H9 (cell line): ENCODE measurements at regions not wholly inside any gene's neighbourhood (a gene's known extent, or its start where the extent isn't known, plus 50 kb on each side); places are given as distances from the start of the nearest gene placed in this dataset.

Source experiments
- DNase-seq: peaks from one replicate; pipeline ENCODE4 v3.0.0-alpha.2; 2017
- H2AFZ ChIP-seq: one replicate; pipeline ENCODE4 v1.6.1; 2013; ENCODE audit warnings: mild to moderate bottlenecking, low read length, control low read depth, moderate library complexity
- H2AK5ac ChIP-seq: 2 replicates; pipeline ENCODE4 v1.6.1; 2013; ENCODE audit warnings: low read length, control low read depth, mixed read lengths; ENCODE audit not compliant: insufficient read length
- H2BK120ac ChIP-seq: one replicate; pipeline ENCODE4 v1.6.1; 2013; ENCODE audit warnings: low read depth, mild to moderate bottlenecking, low read length, control low read depth, inconsistent platforms; ENCODE audit not compliant: poor library complexity, severe bottlenecking
- H2BK12ac ChIP-seq: 2 replicates; pipeline ENCODE4 v1.6.1; 2013; ENCODE audit warnings: low read length, control low read depth, mixed read lengths, low read depth; ENCODE audit not compliant: insufficient read length
- H2BK15ac ChIP-seq: 2 replicates; pipeline ENCODE4 v1.6.1; 2013; ENCODE audit warnings: low read depth, low read length, control low read depth
- H2BK20ac ChIP-seq: one replicate; pipeline ENCODE4 v1.6.1; 2013; ENCODE audit warnings: low read depth, mild to moderate bottlenecking, low read length, control low read depth, inconsistent platforms; ENCODE audit not compliant: poor library complexity, severe bottlenecking
- H2BK5ac ChIP-seq: 2 replicates; pipeline ENCODE4 v1.6.1; 2013; ENCODE audit warnings: low read length, control low read depth, mixed read lengths; ENCODE audit not compliant: insufficient read length
- H3K14ac ChIP-seq: 2 replicates; pipeline ENCODE4 v1.6.1; 2013; ENCODE audit warnings: low read length, control low read depth; ENCODE audit not compliant: insufficient read depth
- H3K18ac ChIP-seq: 2 replicates; pipeline ENCODE4 v1.6.1; 2013; ENCODE audit warnings: low read depth, mild to moderate bottlenecking, mixed read lengths, low read length, control low read depth; ENCODE audit not compliant: insufficient read length
- H3K23ac ChIP-seq: 2 replicates; pipeline ENCODE4 v1.6.1; 2013; ENCODE audit warnings: low read length, control low read depth, mixed read lengths, low read depth; ENCODE audit not compliant: insufficient read length
- H3K23me2 ChIP-seq: 2 replicates; pipeline ENCODE4 v1.6.1; 2013; ENCODE audit warnings: low read depth, mild to moderate bottlenecking, mixed read lengths, low read length, control low read depth; ENCODE audit not compliant: insufficient read length, poor library complexity, severe bottlenecking
- H3K27ac ChIP-seq: 2 replicates; pipeline ENCODE4 v1.5.1; 2013; ENCODE audit warnings: low read length, control low read depth, mixed read lengths, low read depth; ENCODE audit not compliant: insufficient read length
- H3K27me3 ChIP-seq: 2 replicates; pipeline ENCODE4 v1.6.1; 2013; ENCODE audit warnings: low read length, control low read depth, inconsistent platforms; ENCODE audit not compliant: insufficient read depth
- H3K4ac ChIP-seq: 2 replicates; pipeline ENCODE4 v1.6.1; 2013; ENCODE audit warnings: low read depth, mild to moderate bottlenecking, control low read depth, inconsistent platforms, low read length, moderate library complexity
- H3K4me1 ChIP-seq: 2 replicates; pipeline ENCODE4 v1.6.1; 2013; ENCODE audit warnings: low read length, control low read depth, inconsistent platforms; ENCODE audit not compliant: insufficient read depth
- H3K4me2 ChIP-seq: 2 replicates; pipeline ENCODE4 v1.6.1; 2013; ENCODE audit warnings: low read length, control low read depth, mixed read lengths; ENCODE audit not compliant: insufficient read length, insufficient read depth
- H3K56ac ChIP-seq: 2 replicates; pipeline ENCODE4 v1.6.1; 2013; ENCODE audit warnings: low read depth, mild to moderate bottlenecking, mixed read lengths, low read length, control low read depth; ENCODE audit not compliant: insufficient read length
- H3K79me1 ChIP-seq: 2 replicates; pipeline ENCODE4 v1.6.1; 2013; ENCODE audit warnings: low read depth, mild to moderate bottlenecking, moderate library complexity, low read length, control low read depth, inconsistent platforms; ENCODE audit not compliant: insufficient read depth, poor library complexity, severe bottlenecking
- H3K79me2 ChIP-seq: 2 replicates; pipeline ENCODE4 v1.6.1; 2013; ENCODE audit warnings: low read length, control low read depth, inconsistent platforms; ENCODE audit not compliant: insufficient read depth
- H3K9ac ChIP-seq: 2 replicates; pipeline ENCODE4 v1.6.1; 2013; ENCODE audit warnings: low read length, control low read depth, mixed read lengths; ENCODE audit not compliant: insufficient read length; ENCODE audit errors: extremely low read depth
- H3K9me3 ChIP-seq: one replicate; pipeline ENCODE4 v1.6.1; 2013; ENCODE audit warnings: low read depth, low read length, inconsistent platforms; ENCODE audit not compliant: control insufficient read depth
- H3T11ph ChIP-seq: one replicate; pipeline ENCODE4 v1.6.1; 2013; ENCODE audit warnings: mild to moderate bottlenecking, low read length, control low read depth, inconsistent platforms
- H4K20me1 ChIP-seq: one replicate; pipeline ENCODE4 v1.6.1; 2013; ENCODE audit not compliant: control insufficient read depth, insufficient read length, insufficient read depth
- H4K5ac ChIP-seq: 2 replicates; pipeline ENCODE4 v1.6.1; 2013; ENCODE audit warnings: low read depth, mild to moderate bottlenecking, mixed read lengths, low read length, control low read depth; ENCODE audit not compliant: insufficient read length
- H4K8ac ChIP-seq: replicated peaks from 2 replicates; pipeline ENCODE4 v1.6.1; 2013; ENCODE audit warnings: low read length, control low read depth, mixed read lengths, low read depth; ENCODE audit not compliant: insufficient read length
- H4K91ac ChIP-seq: 2 replicates; pipeline ENCODE4 v1.6.1; 2013; ENCODE audit warnings: low read depth, mild to moderate bottlenecking, moderate library complexity, mixed read lengths, low read length, control low read depth; ENCODE audit not compliant: insufficient read length
- H3K27ac Mint-ChIP-seq, 3 experiments: 2 replicates in 2 of 3; 3 replicates in 1 of 3; pipeline ENCODE4 v1.8.0; 2020 to 2021; ENCODE audit warnings: mixed read lengths in 3 of 3, mild to moderate bottlenecking in 1 of 3, moderate library complexity in 1 of 3
- H3K27me3 Mint-ChIP-seq: 2 replicates; pipeline ENCODE4 v1.8.0; 2021; ENCODE audit warnings: low read depth, mild to moderate bottlenecking, moderate library complexity, mixed read lengths
- H3K36me3 Mint-ChIP-seq, 3 experiments: 2 replicates in 2 of 3; 3 replicates in 1 of 3; pipeline ENCODE4 v1.8.0; 2020 to 2021; ENCODE audit warnings: low read depth in 3 of 3, mixed read lengths in 3 of 3; ENCODE audit not compliant: insufficient read depth in 1 of 3
- H3K4me1 Mint-ChIP-seq, 2 experiments: 2 replicates each; pipeline ENCODE4 v1.8.0; 2020; ENCODE audit warnings: mixed read lengths in 2 of 2
- H3K4me3 Mint-ChIP-seq, 2 experiments: 2 replicates in 1 of 2; 3 replicates in 1 of 2; pipeline ENCODE4 v1.8.0; 2020 to 2021; ENCODE audit warnings: mild to moderate bottlenecking in 2 of 2, mixed read lengths in 2 of 2, moderate library complexity in 1 of 2
- H3K9me3 Mint-ChIP-seq, 2 experiments: 2 replicates in 1 of 2; 3 replicates in 1 of 2; pipeline ENCODE4 v1.8.0; 2020; ENCODE audit warnings: mild to moderate bottlenecking in 2 of 2, mixed read lengths in 2 of 2, moderate library complexity in 1 of 2
- whole genome bisulfite sequencing: extraction: QIAGEN DNeasy Blood & Tissue Kit; methylation state at CpG from one replicate; pipeline ENCODE4 v1.1.7; 2013; ENCODE audit warnings: missing lambda C conversion rate, low lambda C conversion rate, mixed read lengths; ENCODE audit not compliant: insufficient read length; ENCODE audit errors: extremely low coverage; 5-methylcytosine and 5-hydroxymethylcytosine counted together
- TF ChIP-seq, protein P1 (sequence below): fragments of 200-600 bp; sonication (generic); conservative IDR thresholded peaks from 3 replicates; pipeline ENCODE4 v1.8.0; 2021; ENCODE audit warnings: antibody characterized with exemption, mild to moderate bottlenecking

GRCh38 chr5:115068239-115069086 is 101.2 kb downstream of the TRIM36 start:
- H4K91ac ChIP-seq, result no peak overlapping the region
- H3K18ac ChIP-seq, result no peak overlapping the region
- no peak overlapping the region for H2BK5ac ChIP-seq
- no peak overlapping the region for H4K5ac ChIP-seq
- Mint-ChIP-seq H3K4me1 (peaks cover 27% of the 10 kb centered on the region in 2 experiments), H3K27ac (no peak overlapping the region), H3K36me3 (no peaks in the 10 kb centered on the region; a peak in 1 of 7 replicates), H3K27me3 (no peaks in the 10 kb centered on the region), H3K9me3 (no peaks in the 10 kb centered on the region), H3K4me3 (no peak overlapping the region)
- no peaks in the 10 kb centered on the region for H4K20me1 ChIP-seq
- H3K27me3 ChIP-seq, result no peaks in the 10 kb centered on the region
- TF ChIP-seq, protein P1, sequence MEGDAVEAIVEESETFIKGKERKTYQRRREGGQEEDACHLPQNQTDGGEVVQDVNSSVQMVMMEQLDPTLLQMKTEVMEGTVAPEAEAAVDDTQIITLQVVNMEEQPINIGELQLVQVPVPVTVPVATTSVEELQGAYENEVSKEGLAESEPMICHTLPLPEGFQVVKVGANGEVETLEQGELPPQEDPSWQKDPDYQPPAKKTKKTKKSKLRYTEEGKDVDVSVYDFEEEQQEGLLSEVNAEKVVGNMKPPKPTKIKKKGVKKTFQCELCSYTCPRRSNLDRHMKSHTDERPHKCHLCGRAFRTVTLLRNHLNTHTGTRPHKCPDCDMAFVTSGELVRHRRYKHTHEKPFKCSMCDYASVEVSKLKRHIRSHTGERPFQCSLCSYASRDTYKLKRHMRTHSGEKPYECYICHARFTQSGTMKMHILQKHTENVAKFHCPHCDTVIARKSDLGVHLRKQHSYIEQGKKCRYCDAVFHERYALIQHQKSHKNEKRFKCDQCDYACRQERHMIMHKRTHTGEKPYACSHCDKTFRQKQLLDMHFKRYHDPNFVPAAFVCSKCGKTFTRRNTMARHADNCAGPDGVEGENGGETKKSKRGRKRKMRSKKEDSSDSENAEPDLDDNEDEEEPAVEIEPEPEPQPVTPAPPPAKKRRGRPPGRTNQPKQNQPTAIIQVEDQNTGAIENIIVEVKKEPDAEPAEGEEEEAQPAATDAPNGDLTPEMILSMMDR, result no peak
- no peak overlapping the region for H3K23ac ChIP-seq
- H4K8ac ChIP-seq, result no peak overlapping the region
- no peak overlapping the region for H3K56ac ChIP-seq
- H2BK120ac ChIP-seq, result no peak overlapping the region
- no peak overlapping the region for H3K4me2 ChIP-seq
- H3K4me1 ChIP-seq, result peaks cover 6% of the 10 kb centered on the region; the same call in 1 of the 2 replicates
- no peaks in the 10 kb centered on the region for H3K79me1 ChIP-seq
- no peak overlapping the region for H2BK15ac ChIP-seq
- H3K79me2 ChIP-seq, result no peaks in the 10 kb centered on the region
- no peak for DNase-seq
- H2BK20ac ChIP-seq, result no peak overlapping the region
- H3K9ac ChIP-seq, result no peak overlapping the region
- H2AFZ ChIP-seq, result no peak overlapping the region
- no peak overlapping the region for H2BK12ac ChIP-seq
- H3K9me3 ChIP-seq, result no peaks in the 10 kb centered on the region
- H3T11ph ChIP-seq, result no peak overlapping the region
- H2AK5ac ChIP-seq, result no peak overlapping the region
- H3K4ac ChIP-seq, result no peak overlapping the region
- WGBS, result no CpG with 5 or more reads among the region's 14 CpGs
- no peak overlapping the region for H3K27ac ChIP-seq
- H3K23me2 ChIP-seq, result no peaks in the 10 kb centered on the region
- no peak overlapping the region for H3K14ac ChIP-seq
